ENCODE measurements at regions not wholly inside any gene's neighbourhood (a gene's known extent, or its start where the extent isn't known, plus 50 kb on each side); places are given as distances from the start of the nearest gene placed in this dataset.

- TF ChIP-seq CTCF (conservative IDR thresholded peaks at IDR 0.05 in 1 of 2, IDR thresholded peaks at IDR 0.05 in 1 of 2; ENCODE audit: extremely low read depth in 1 of 2, insufficient read depth in 1 of 2, low read depth in 1 of 2, low read length in 2 of 2) = no peak
- TF ChIP-seq EZH2 (IDR thresholded peaks at IDR 0.05; ENCODE audit: borderline replicate concordance, low read length) = no peak
Measured at GRCh38 chr2:121074293-121074932, 210.6 kb downstream of the TFCP2L1 start.

Measured in mammary epithelial cell (primary cell).